Stimulated activated CD8-positive, alpha-beta memory T cell treated with anti-CD3 and anti-CD28 coated beads, Interleukin-4, amount 100 ng/mL, for 24 hours (primary cell): ENCODE measurements at regions not wholly inside any gene's neighbourhood (a gene's known extent, or its start where the extent isn't known, plus 50 kb on each side); places are given as distances from the start of the nearest gene placed in this dataset.

Experiments used
- DNase-seq: peaks from one replicate; pipeline ENCODE4 v3.0.0-alpha.2; 2020; ENCODE audit warnings: low read depth

GRCh38 chr12:98060411-98060810 lies 455.0 kb upstream of the TMPO start:
- no peak for DNase-seq

- DNase-seq = no peak
Observed at GRCh38 chr12:98062464-98063245, 452.7 kb upstream of the TMPO start.

GRCh38 chr12:98064501-98064900 lies 450.9 kb upstream of the TMPO start:
- DNase-seq = no peak

- no peak for DNase-seq
Observed at GRCh38 chr12:98067795-98068194, 447.6 kb upstream of the TMPO start.

- no peak for DNase-seq
Observed at GRCh38 chr12:98073610-98074009, 441.8 kb upstream of the TMPO start.

- DNase-seq = no peak
Observed at GRCh38 chr12:98074286-98074685, 441.1 kb upstream of the TMPO start.

- DNase-seq = no peak
Observed at GRCh38 chr12:98084391-98084790, 431.0 kb upstream of the TMPO start.

- DNase-seq = no peak
Observed at GRCh38 chr12:98085046-98085755, 430.2 kb upstream of the TMPO start.

GRCh38 chr12:98090731-98091130 lies 424.7 kb upstream of the TMPO start:
- DNase-seq = no peak

- no peak for DNase-seq
Observed at GRCh38 chr12:98096436-98096835, 419.0 kb upstream of the TMPO start.

- DNase-seq = no peak
Observed at GRCh38 chr12:98106031-98106683, 409.2 kb upstream of the TMPO start.

GRCh38 chr12:98109266-98109665 lies 406.1 kb upstream of the TMPO start:
- DNase-seq = no peak

GRCh38 chr12:98110536-98110935 lies 404.9 kb upstream of the TMPO start:
- DNase-seq = no peak

GRCh38 chr12:98113548-98113947 lies 401.8 kb upstream of the TMPO start:
- DNase-seq = no peak

GRCh38 chr12:98121963-98122362 lies 393.4 kb upstream of the TMPO start:
- no peak for DNase-seq

- no peak for DNase-seq
Observed at GRCh38 chr12:98123021-98123461, 392.3 kb upstream of the TMPO start.

GRCh38 chr12:98126637-98127335 lies 388.6 kb upstream of the TMPO start:
- no peak for DNase-seq

- no peak for DNase-seq
Observed at GRCh38 chr12:98127336-98127679, 388.1 kb upstream of the TMPO start.

GRCh38 chr12:98127854-98128253 lies 387.5 kb upstream of the TMPO start:
- DNase-seq = no peak

- no peak for DNase-seq
Observed at GRCh38 chr12:98136544-98136943, 378.8 kb upstream of the TMPO start.

- DNase-seq = no peak
Observed at GRCh38 chr12:98137278-98137677, 378.1 kb upstream of the TMPO start.

GRCh38 chr12:98144953-98145352 lies 370.4 kb upstream of the TMPO start:
- no peak for DNase-seq

GRCh38 chr12:98146043-98146442 lies 369.3 kb upstream of the TMPO start:
- DNase-seq = no peak
